Upper lobe of right lung (tissue), 1 donor: ENCODE measurements at regions not wholly inside any gene's neighbourhood (a gene's known extent, or its start where the extent isn't known, plus 50 kb on each side); places are given as distances from the start of the nearest gene placed in this dataset.

Source experiments
- ATAC-seq: fragments of 200-7000 bp; cut with Tn5 transposase; one replicate; pipeline ENCODE4 v1.9.1; 2020; ENCODE audit warnings: mild to moderate bottlenecking, moderate library complexity
- DNase-seq: peaks from one replicate; pipeline ENCODE4 v3.0.0-alpha.2; 2020
- H3K27ac ChIP-seq: fragments of 200-600 bp; one replicate; pipeline ENCODE4 v1.8.0; 2022
- H3K27me3 ChIP-seq: fragments of 200-600 bp; one replicate; pipeline ENCODE4 v1.8.0; 2022; ENCODE audit warnings: mild to moderate bottlenecking
- H3K36me3 ChIP-seq: fragments of 200-600 bp; one replicate; pipeline ENCODE4 v1.8.0; 2022
- H3K4me1 ChIP-seq: fragments of 200-600 bp; one replicate; pipeline ENCODE4 v1.8.0; 2022
- H3K4me3 ChIP-seq: fragments of 200-600 bp; one replicate; pipeline ENCODE4 v1.8.0; 2022; ENCODE audit warnings: mild to moderate bottlenecking
- H3K9me3 ChIP-seq: fragments of 200-600 bp; one replicate; pipeline ENCODE4 v1.8.0; 2022
- intact Hi-C: fragments of 100-400 bp; cut with DNase I; formaldehyde crosslinking; loops from one replicate; pipeline ENCODE4 v1.11.0; 2022
- TF ChIP-seq, protein P1 (sequence below): fragments of 200-600 bp; IDR thresholded peaks from one replicate; pipeline ENCODE4 v1.8.0; 2022; ENCODE audit warnings: antibody characterized with exemption
- donor health status: DM: no; HTN: yes; CAD: no; lungs with severe emphysema.

DNA sequence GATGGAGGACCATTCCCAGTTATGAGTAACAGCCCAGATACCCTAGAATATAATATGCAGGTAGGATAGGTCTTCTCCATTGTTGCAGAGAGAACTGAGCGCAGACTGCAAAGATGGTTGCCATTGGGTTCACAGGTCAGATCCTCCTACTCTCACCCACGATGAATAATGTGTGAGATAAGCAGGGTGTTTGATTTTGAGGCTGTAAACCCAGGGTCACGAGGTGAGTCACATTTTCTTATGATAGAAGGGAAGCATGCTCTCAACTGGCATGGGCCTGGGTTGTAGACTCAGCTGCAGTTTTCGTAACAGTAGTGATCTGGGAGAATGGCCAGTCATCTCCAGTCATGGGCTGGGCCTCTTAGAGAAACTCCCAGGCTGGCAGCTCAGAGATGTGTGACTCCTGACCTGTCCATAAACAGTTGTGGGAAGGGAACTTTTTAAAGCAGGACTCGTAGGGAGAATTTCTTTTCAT lies 74.2 kb downstream of the CD164 start:
- no peaks in the 10 kb centered on the region for H3K9me3 ChIP-seq
- H3K4me1 ChIP-seq = peaks cover 7% of the 10 kb centered on the region
- peak; percentile 87 for ATAC-seq
- H3K27ac ChIP-seq = no peak overlapping the region
- intact Hi-C loops = no loop called here
- TF ChIP-seq, protein P1, sequence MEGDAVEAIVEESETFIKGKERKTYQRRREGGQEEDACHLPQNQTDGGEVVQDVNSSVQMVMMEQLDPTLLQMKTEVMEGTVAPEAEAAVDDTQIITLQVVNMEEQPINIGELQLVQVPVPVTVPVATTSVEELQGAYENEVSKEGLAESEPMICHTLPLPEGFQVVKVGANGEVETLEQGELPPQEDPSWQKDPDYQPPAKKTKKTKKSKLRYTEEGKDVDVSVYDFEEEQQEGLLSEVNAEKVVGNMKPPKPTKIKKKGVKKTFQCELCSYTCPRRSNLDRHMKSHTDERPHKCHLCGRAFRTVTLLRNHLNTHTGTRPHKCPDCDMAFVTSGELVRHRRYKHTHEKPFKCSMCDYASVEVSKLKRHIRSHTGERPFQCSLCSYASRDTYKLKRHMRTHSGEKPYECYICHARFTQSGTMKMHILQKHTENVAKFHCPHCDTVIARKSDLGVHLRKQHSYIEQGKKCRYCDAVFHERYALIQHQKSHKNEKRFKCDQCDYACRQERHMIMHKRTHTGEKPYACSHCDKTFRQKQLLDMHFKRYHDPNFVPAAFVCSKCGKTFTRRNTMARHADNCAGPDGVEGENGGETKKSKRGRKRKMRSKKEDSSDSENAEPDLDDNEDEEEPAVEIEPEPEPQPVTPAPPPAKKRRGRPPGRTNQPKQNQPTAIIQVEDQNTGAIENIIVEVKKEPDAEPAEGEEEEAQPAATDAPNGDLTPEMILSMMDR = no peak
- no peak overlapping the region for H3K4me3 ChIP-seq
- H3K36me3 ChIP-seq = no peaks in the 10 kb centered on the region
- no peaks in the 10 kb centered on the region for H3K27me3 ChIP-seq
- no peak for DNase-seq

DNA sequence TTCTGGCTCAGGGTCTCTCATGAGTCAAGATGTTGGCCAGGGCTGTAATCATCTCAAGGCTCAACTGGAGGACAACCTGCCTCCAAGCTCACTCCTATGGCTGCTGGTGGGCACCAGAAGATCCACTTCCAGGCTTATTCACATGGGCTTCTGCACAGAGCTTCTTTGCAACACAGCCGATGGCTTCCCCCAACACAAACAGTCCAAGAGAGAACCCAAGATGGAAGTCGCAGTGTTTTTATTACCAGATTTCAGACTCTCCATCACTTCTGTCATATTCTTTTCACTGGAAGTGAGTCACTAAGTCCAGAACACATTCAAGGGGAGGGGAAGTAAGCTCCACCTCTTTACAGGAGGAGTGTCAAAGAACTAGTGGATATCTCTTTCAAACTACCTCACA lies 75.5 kb downstream of the CD164 start:
- H3K27me3 ChIP-seq = no peaks in the 10 kb centered on the region
- H3K4me1 ChIP-seq = peaks cover 7% of the 10 kb centered on the region
- H3K27ac ChIP-seq = no peak overlapping the region
- intact Hi-C loops = no loop called here
- H3K36me3 ChIP-seq = no peaks in the 10 kb centered on the region
- ATAC-seq (no peak), DNase-seq (no peak)
- TF ChIP-seq, protein P1 = no peak
- no peak overlapping the region for H3K4me3 ChIP-seq
- H3K9me3 ChIP-seq = no peaks in the 10 kb centered on the region

DNA sequence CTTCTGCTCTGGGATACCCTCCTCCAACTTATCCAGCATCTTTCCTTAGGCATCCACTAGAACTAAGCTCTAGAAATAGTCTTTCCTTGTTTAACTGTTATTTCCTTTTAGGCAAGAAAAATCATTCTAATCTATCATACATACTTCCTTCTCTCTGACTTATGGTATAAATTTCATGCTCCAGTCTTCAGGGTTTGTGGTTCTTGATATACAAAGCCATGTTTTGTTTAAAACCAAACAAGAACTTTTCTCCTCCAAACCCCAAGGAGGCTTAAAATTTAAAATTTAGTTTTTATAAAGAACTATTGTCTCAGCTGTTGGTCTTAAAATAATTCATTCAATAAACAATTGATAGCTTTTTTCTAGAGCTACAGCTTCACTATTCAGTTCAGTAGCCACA lies 77.2 kb downstream of the CD164 start:
- H3K36me3 ChIP-seq = no peaks in the 10 kb centered on the region
- intact Hi-C loops = no loop called here
- peaks cover 7% of the 10 kb centered on the region for H3K4me1 ChIP-seq
- H3K4me3 ChIP-seq = no peak overlapping the region
- no peaks in the 10 kb centered on the region for H3K27me3 ChIP-seq
- no peak for DNase-seq
- ATAC-seq = no peak
- no peaks in the 10 kb centered on the region for H3K9me3 ChIP-seq
- no peak overlapping the region for H3K27ac ChIP-seq
- TF ChIP-seq, protein P1 = no peak

DNA sequence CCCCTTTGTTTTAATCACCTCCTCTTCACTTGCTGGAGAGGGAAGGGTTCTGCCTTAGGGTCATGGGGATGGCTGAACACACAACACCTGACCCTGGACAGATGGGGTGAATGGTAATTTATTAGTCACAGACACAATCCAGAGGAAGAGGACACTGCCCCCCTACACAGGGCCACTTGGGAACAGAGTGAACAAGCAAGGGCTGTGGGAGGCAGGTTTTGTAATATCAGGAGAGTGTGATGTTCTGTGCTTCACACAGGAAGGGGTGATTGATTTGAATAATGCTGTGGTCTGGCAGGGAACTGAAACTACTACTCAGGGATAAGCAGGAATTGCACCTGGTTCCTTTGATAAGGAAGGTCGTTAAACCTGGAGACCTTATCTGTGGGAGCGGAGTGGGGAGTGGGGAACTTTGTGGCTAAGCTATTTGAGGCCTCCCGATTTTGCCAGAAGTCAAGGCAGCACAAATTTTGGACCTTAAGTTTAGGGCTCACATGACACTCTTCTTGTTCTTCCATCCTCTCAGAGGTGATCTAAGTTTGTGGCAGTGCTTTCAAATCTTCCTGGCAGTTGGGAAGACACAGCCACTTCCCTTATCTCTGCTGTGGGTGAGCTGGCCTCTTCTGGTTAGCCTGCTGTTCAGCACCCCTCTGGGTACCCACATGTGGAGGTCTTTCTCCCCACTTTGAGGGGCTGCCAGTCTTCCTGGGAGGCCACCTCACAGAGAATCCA lies 77.8 kb downstream of the CD164 start:
- TF ChIP-seq, protein P1 = no peak
- ATAC-seq (peak; percentile 80), DNase-seq (no peak)
- H3K36me3 ChIP-seq = no peaks in the 10 kb centered on the region
- no peak overlapping the region for H3K4me3 ChIP-seq
- H3K9me3 ChIP-seq = no peaks in the 10 kb centered on the region
- intact Hi-C loops = no loop called here
- H3K27me3 ChIP-seq = no peaks in the 10 kb centered on the region
- peaks cover 7% of the 10 kb centered on the region for H3K4me1 ChIP-seq
- H3K27ac ChIP-seq = no peak overlapping the region

DNA sequence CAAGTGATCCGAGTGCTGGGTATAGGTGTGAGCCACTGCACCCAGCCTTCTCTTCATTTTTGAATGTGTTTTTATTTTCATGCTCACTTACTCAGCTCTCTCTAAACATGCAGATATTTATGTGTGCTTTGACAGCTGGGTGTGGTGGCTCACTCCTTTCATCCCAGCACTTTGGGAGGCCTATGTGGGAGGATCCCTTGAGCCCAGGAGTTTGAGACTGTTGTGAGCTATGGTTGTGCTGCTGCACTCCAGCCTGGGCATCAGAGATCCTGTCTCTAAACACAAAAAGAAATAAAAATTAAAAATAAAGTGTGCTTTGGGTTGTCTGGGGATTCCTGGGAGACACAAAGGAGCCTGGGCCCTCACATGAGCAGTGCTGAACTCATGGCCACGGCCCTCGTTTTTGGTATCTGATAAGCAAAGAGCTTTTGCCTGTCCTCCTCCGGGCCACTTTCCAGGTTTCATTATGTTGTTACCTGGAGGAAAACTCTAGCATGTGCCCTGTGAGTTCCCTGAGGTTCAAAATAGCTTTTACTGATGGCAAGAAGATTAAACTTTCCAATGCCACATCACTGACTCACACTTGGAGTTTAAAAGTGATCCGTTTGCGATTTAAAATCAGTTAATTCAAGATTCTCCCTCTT lies 78.5 kb downstream of the CD164 start:
- H3K27me3 ChIP-seq = no peaks in the 10 kb centered on the region
- no peak for DNase-seq
- no peak overlapping the region for H3K4me3 ChIP-seq
- H3K4me1 ChIP-seq = peaks cover 7% of the 10 kb centered on the region
- intact Hi-C loops = no loop called here
- no peak for ATAC-seq
- no peaks in the 10 kb centered on the region for H3K36me3 ChIP-seq
- no peaks in the 10 kb centered on the region for H3K9me3 ChIP-seq
- TF ChIP-seq, protein P1 = no peak
- no peak overlapping the region for H3K27ac ChIP-seq
